ENCODE measurements at regions not wholly inside any gene's neighbourhood (a gene's known extent, or its start where the extent isn't known, plus 50 kb on each side); places are given as distances from the start of the nearest gene placed in this dataset.

GRCh38 chr5:173835131-173835530 is 53.0 kb upstream of the CPEB4 start:
- DNase-seq: no peak

- DNase-seq: no peak
Measured at GRCh38 chr5:173835661-173836060, 52.5 kb upstream of the CPEB4 start.

GRCh38 chr5:173837654-173838053 is 50.5 kb upstream of the CPEB4 start:
- DNase-seq: no peak
